HepG2 (cell line): ENCODE measurements at regions not wholly inside any gene's neighbourhood (a gene's known extent, or its start where the extent isn't known, plus 50 kb on each side); places are given as distances from the start of the nearest gene placed in this dataset.

Experiments
- ATAC-seq: fragments of 200-7000 bp; cut with Tn5 transposase; 3 replicates; pipeline ENCODE4 v1.9.1; 2020; ENCODE audit warnings: mild to moderate bottlenecking, moderate library complexity
- BruUV-seq: library from RNA; stranded (reverse); fragments of 400-500 nt; replicated peaks from 2 replicates; lab custom pipeline; 2021; lab: Mats Ljungman, UMichigan
- CTCF ChIA-PET: fragments of 300-600 bp; formaldehyde crosslinking; extraction: SDS; loops from one replicate; lab custom pipeline; 2021; ENCODE audit warnings: low total read pairs, inconsistent platforms, low intra/inter-chr PET ratio; lab: Yijun Ruan, JAX
- POLR2A ChIA-PET: fragments of 350-600 bp; sonication (Branson Sonifier 250); formaldehyde crosslinking; loops from one replicate; lab custom pipeline; 2020; ENCODE audit warnings: antibody characterized with exemption, inconsistent platforms; lab: Yijun Ruan, JAX
- DNase-seq: peaks from one replicate; pipeline ENCODE4 v3.0.0-alpha.2; 2015; ENCODE audit warnings: low spot score
- FAIRE-seq: peaks from 3 replicates; lab custom pipeline; 2011; peaks lifted over from hg19 to GRCh38; lab: Jason Lieb, UNC
- H2AFZ ChIP-seq: one replicate; pipeline ENCODE4 v1.6.1; 2011; ENCODE audit warnings: low read length, inconsistent platforms
- H3K27ac ChIP-seq: fragments of 300-600 bp; 3 replicates; pipeline ENCODE4 v1.8.0; 2011; ENCODE audit warnings: mixed run types, mild to moderate bottlenecking, mixed read lengths, low read length, inconsistent platforms; ENCODE audit not compliant: insufficient read depth; ENCODE audit errors: extremely low read length
- H3K27me3 ChIP-seq, 2 experiments: fragments of 200-600 bp in 1 of 2; 2 replicates in 1 of 2; 3 replicates in 1 of 2; pipeline versions ENCODE4 v1.6.0 to v1.8.0; 2011; ENCODE audit warnings: low read length in 2 of 2, mild to moderate bottlenecking in 2 of 2, moderate library complexity in 2 of 2, inconsistent platforms in 1 of 2; ENCODE audit not compliant: insufficient read depth in 2 of 2, control insufficient read depth in 1 of 2
- H3K36me3 ChIP-seq, 2 experiments: fragments of 200-600 bp in 1 of 2; replicated peaks in 1 of 2; 2 replicates in 1 of 2; 3 replicates in 1 of 2; pipeline versions ENCODE4 v1.5.1 to v1.8.0; 2011; ENCODE audit warnings: low read length in 2 of 2, inconsistent platforms in 1 of 2; ENCODE audit not compliant: insufficient read depth in 2 of 2, control insufficient read depth in 1 of 2
- H3K4me1 ChIP-seq: 2 replicates; pipeline ENCODE4 v1.5.1; 2012; ENCODE audit warnings: low read length, inconsistent platforms; ENCODE audit not compliant: insufficient read depth
- H3K4me2 ChIP-seq: 2 replicates; pipeline ENCODE4 v1.6.0; 2011; ENCODE audit warnings: low read depth, low read length, inconsistent platforms
- H3K4me3 ChIP-seq, 3 experiments: fragments of 200-600 bp in 1 of 3; sonication (generic), shearing (Covaris generic) in 1 of 3; replicated peaks in 1 of 3; 2 replicates each; pipeline ENCODE4 v1.5.1; 2011 to 2016; ENCODE audit warnings: low read length in 3 of 3, inconsistent platforms in 2 of 3, low read depth in 2 of 3, mild to moderate bottlenecking in 2 of 3, control low read depth in 1 of 3, mixed read lengths in 1 of 3; ENCODE audit not compliant: insufficient read depth in 1 of 3
- H3K79me2 ChIP-seq: one replicate; pipeline ENCODE4 v1.6.1; 2011; ENCODE audit warnings: low read length, inconsistent platforms; ENCODE audit not compliant: insufficient read depth
- H3K9ac ChIP-seq: 2 replicates; pipeline ENCODE4 v1.6.0; 2011; ENCODE audit warnings: mild to moderate bottlenecking, low read depth, low read length, inconsistent platforms; ENCODE audit not compliant: insufficient read depth
- H3K9me3 ChIP-seq: 2 replicates; pipeline ENCODE4 v1.5.1; 2012; ENCODE audit warnings: mild to moderate bottlenecking, low read length
- H4K20me1 ChIP-seq: 2 replicates; pipeline ENCODE4 v1.6.0; 2011; ENCODE audit warnings: inconsistent platforms, mild to moderate bottlenecking, low read length, moderate library complexity; ENCODE audit not compliant: insufficient read depth
- ARID2 ChIP-seq: sonication (generic); formaldehyde crosslinking; IDR thresholded peaks from 2 replicates; pipeline ENCODE4 v1.8.1; 2022; ENCODE audit warnings: mild to moderate bottlenecking, missing genetic modification reagents, borderline replicate concordance
- CHD2 ChIP-seq: IDR thresholded peaks from 2 replicates; pipeline ENCODE4 v1.6.1; 2011; ENCODE audit warnings: low read depth, low read length, improper control_type of control experiment
- NCOR1 ChIP-seq: fragments of 200-600 bp; sonication (generic); IDR thresholded peaks from 2 replicates; pipeline ENCODE4 v1.7.0; 2017; ENCODE audit warnings: antibody characterized with exemption, low read length, borderline replicate concordance
- SAFB2 ChIP-seq: sonication (generic); formaldehyde crosslinking; IDR thresholded peaks from 2 replicates; pipeline ENCODE4 v1.5.1; 2020; ENCODE audit warnings: missing genetic modification reagents, low read depth, mild to moderate bottlenecking, borderline replicate concordance
- SMAD9 ChIP-seq: sonication (generic); formaldehyde crosslinking; IDR thresholded peaks from 2 replicates; pipeline ENCODE4 v1.5.1; 2020; ENCODE audit warnings: mild to moderate bottlenecking, missing genetic modification reagents
- SP140L ChIP-seq: sonication (generic); formaldehyde crosslinking; IDR thresholded peaks from 2 replicates; pipeline ENCODE4 v1.4.0; 2020; ENCODE audit warnings: missing genetic modification reagents, borderline replicate concordance
- TBP ChIP-seq: sonication (generic); formaldehyde crosslinking; IDR thresholded peaks from 2 replicates; pipeline ENCODE4 v1.5.0; 2020; ENCODE audit warnings: missing genetic modification reagents
- TOPORS ChIP-seq: sonication (generic); formaldehyde crosslinking; IDR thresholded peaks from 2 replicates; pipeline ENCODE4 v1.8.0; 2023; ENCODE audit warnings: mild to moderate bottlenecking, missing genetic modification reagents
- YY1 ChIP-seq: IDR thresholded peaks from 2 replicates; pipeline ENCODE4 v1.6.1; 2011; ENCODE audit warnings: low read length, low read depth, moderate library complexity, mild to moderate bottlenecking; ENCODE audit not compliant: insufficient read depth, insufficient replicate concordance
- ZMYM2 ChIP-seq: sonication (generic); formaldehyde crosslinking; IDR thresholded peaks from 2 replicates; pipeline ENCODE4 v1.8.0; 2022; ENCODE audit warnings: mild to moderate bottlenecking, missing genetic modification reagents
- ZNF501 ChIP-seq: sonication (generic); formaldehyde crosslinking; IDR thresholded peaks from 2 replicates; pipeline ENCODE4 v1.5.1; 2020; ENCODE audit warnings: mild to moderate bottlenecking, moderate library complexity, missing genetic modification reagents
- ZZZ3 ChIP-seq: sonication (generic); formaldehyde crosslinking; IDR thresholded peaks from 2 replicates; pipeline ENCODE4 v1.4.0; 2020; ENCODE audit warnings: missing genetic modification reagents, mild to moderate bottlenecking, borderline replicate concordance
- WGBS: methylation state at CpG from one replicate; pipeline ENCODE4 v1.1.6; 2017; ENCODE audit warnings: low lambda C conversion rate; 5-methylcytosine and 5-hydroxymethylcytosine counted together
- in situ Hi-C: cut with HindIII; loops from 2 replicates; pipeline ENCODE4 v1.10.0; 2017; ENCODE audit warnings: low pct_unique_long_range_greater_than_20kb; ENCODE audit not compliant: extremely low pct_ligation_motif_present
- intact Hi-C: fragments of 100-400 bp; cut with micrococcal nuclease; formaldehyde crosslinking; loops from one replicate; pipeline ENCODE4 v1.10.0; 2022; ENCODE audit not compliant: unreplicated experiment
- TF ChIP-seq, protein P1 (sequence below): sonication (generic); formaldehyde crosslinking; IDR thresholded peaks from 2 replicates; pipeline ENCODE4 v1.5.1; 2020; ENCODE audit warnings: missing genetic modification reagents, mild to moderate bottlenecking, borderline replicate concordance
- TF ChIP-seq, protein P2 (sequence below): sonication (generic); formaldehyde crosslinking; IDR thresholded peaks from 2 replicates; pipeline ENCODE4 v1.4.0; 2020; ENCODE audit warnings: missing genetic modification reagents, mild to moderate bottlenecking, borderline replicate concordance

GRCh38 chr7:63067897-63068585 is 930.6 kb upstream of the ZNF722 start:
- WGBS, result 65% methylated on average over 32 of the region's 42 CpGs
- in situ Hi-C loops, result no loop called here
- CTCF ChIA-PET, result no interaction called here

More at GRCh38 chr7:63067897-63068585, 930.6 kb upstream of the ZNF722 start:
- BruUV-seq, result no TSS peak
- no peaks in the 10 kb centered on the region for H3K79me2 ChIP-seq
- no peak overlapping the region for H3K9ac ChIP-seq
- H3K4me1 ChIP-seq, result no peaks in the 10 kb centered on the region
- DNase-seq, result no peak
- ATAC-seq, result no peak
- FAIRE-seq, result no peak
- H3K27me3 ChIP-seq, result no peaks in the 10 kb centered on the region
- peaks cover 81% of the 10 kb centered on the region for H3K9me3 ChIP-seq
- H3K27ac ChIP-seq, result no peak overlapping the region
- no peak overlapping the region for H3K4me3 ChIP-seq
- intact Hi-C loops, result no loop called here
- no peak overlapping the region for H2AFZ ChIP-seq
- TF ChIP-seq, protein P1, sequence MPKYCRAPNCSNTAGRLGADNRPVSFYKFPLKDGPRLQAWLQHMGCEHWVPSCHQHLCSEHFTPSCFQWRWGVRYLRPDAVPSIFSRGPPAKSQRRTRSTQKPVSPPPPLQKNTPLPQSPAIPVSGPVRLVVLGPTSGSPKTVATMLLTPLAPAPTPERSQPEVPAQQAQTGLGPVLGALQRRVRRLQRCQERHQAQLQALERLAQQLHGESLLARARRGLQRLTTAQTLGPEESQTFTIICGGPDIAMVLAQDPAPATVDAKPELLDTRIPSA (CRISPR knock-in tag), result no peak
- TF ChIP-seq SP140L (CRISPR knock-in tag) (no peak), ZZZ3 (no peak), TBP (CRISPR knock-in tag) (no peak), SAFB2 (no peak), SMAD9 (CRISPR knock-in tag) (no peak), CHD2 (no peak), YY1 (no peak), ZNF501 (no peak), NCOR1 (no peak), ZMYM2 (CRISPR knock-in tag) (no peak), TOPORS (CRISPR knock-in tag) (no peak), ARID2 (no peak)
- TF ChIP-seq, protein P2, sequence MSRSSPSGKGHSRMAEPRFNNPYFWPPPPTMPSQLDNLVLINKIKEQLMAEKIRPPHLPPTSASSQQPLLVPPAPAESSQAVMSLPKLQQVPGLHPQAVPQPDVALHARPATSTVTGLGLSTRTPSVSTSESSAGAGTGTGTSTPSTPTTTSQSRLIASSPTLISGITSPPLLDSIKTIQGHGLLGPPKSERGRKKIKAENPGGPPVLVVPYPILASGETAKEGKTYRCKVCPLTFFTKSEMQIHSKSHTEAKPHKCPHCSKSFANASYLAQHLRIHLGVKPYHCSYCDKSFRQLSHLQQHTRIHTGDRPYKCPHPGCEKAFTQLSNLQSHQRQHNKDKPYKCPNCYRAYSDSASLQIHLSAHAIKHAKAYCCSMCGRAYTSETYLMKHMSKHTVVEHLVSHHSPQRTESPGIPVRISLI (CRISPR knock-in tag), result no peak
- no peak overlapping the region for H3K4me2 ChIP-seq
- no peaks in the 10 kb centered on the region for H4K20me1 ChIP-seq
- POLR2A ChIA-PET, result no interaction called here
- no peaks in the 10 kb centered on the region for H3K36me3 ChIP-seq
